ENCODE measurements at regions not wholly inside any gene's neighbourhood (a gene's known extent, or its start where the extent isn't known, plus 50 kb on each side); places are given as distances from the start of the nearest gene placed in this dataset.

GRCh38 chr7:35386082-35386815, 132.3 kb upstream of the TBX20 start:
- DNase-seq (ENCODE audit: low spot score): no peak

GRCh38 chr7:35384761-35385700, 131.1 kb upstream of the TBX20 start:
- no peak for DNase-seq (ENCODE audit: low spot score)

GRCh38 chr7:35380739-35381224, 126.9 kb upstream of the TBX20 start:
- no peak for DNase-seq (ENCODE audit: low spot score)

GRCh38 chr7:35379481-35379880, 125.6 kb upstream of the TBX20 start:
- DNase-seq (ENCODE audit: low spot score): no peak

- DNase-seq (ENCODE audit: low spot score): no peak
These were observed 121.6 kb upstream of the TBX20 start for GRCh38 chr7:35375516-35375915.

- no peak for DNase-seq (ENCODE audit: low spot score)
These were observed 121.0 kb upstream of the TBX20 start for GRCh38 chr7:35374858-35375257.

GRCh38 chr7:35371221-35371620, 117.3 kb upstream of the TBX20 start:
- no peak for DNase-seq (ENCODE audit: low spot score)

- no peak for DNase-seq (ENCODE audit: low spot score)
These were observed 116.8 kb upstream of the TBX20 start for GRCh38 chr7:35370687-35371086.

- DNase-seq (ENCODE audit: low spot score): no peak
These were observed 112.6 kb upstream of the TBX20 start for GRCh38 chr7:35366167-35367155.

- DNase-seq (ENCODE audit: low spot score): no peak
These were observed 111.6 kb upstream of the TBX20 start for GRCh38 chr7:35365523-35365922.

GRCh38 chr7:35362341-35362740, 108.4 kb upstream of the TBX20 start:
- DNase-seq (ENCODE audit: low spot score): no peak

- no peak for DNase-seq (ENCODE audit: low spot score)
These were observed 105.5 kb upstream of the TBX20 start for GRCh38 chr7:35359423-35359822.

- DNase-seq (ENCODE audit: low spot score): no peak
These were observed 102.6 kb upstream of the TBX20 start for GRCh38 chr7:35356495-35356894.

- DNase-seq (ENCODE audit: low spot score): no peak
These were observed 102.0 kb upstream of the TBX20 start for GRCh38 chr7:35355911-35356310.

- no peak for DNase-seq (ENCODE audit: low spot score)
These were observed 101.3 kb upstream of the TBX20 start for GRCh38 chr7:35355199-35355598.

GRCh38 chr7:35353481-35353880, 99.6 kb upstream of the TBX20 start:
- DNase-seq (ENCODE audit: low spot score): no peak

- no peak for DNase-seq (ENCODE audit: low spot score)
These were observed 97.6 kb upstream of the TBX20 start for GRCh38 chr7:35351466-35351865.

- no peak for DNase-seq (ENCODE audit: low spot score)
These were observed 94.9 kb upstream of the TBX20 start for GRCh38 chr7:35348611-35349400.

- DNase-seq (ENCODE audit: low spot score): no peak
These were observed 88.9 kb upstream of the TBX20 start for GRCh38 chr7:35342786-35343185.

- no peak for DNase-seq (ENCODE audit: low spot score)
These were observed 85.9 kb upstream of the TBX20 start for GRCh38 chr7:35339811-35340210.

GRCh38 chr7:35336444-35336843, 82.5 kb upstream of the TBX20 start:
- no peak for DNase-seq (ENCODE audit: low spot score)

Data from hematopoietic multipotent progenitor cell treated with erythropoietin and hydrocortisone succinate and interleukin-3 and kit ligand, for 17 days (in vitro differentiated cells).